IPS-20b (cell line): ENCODE measurements at regions not wholly inside any gene's neighbourhood (a gene's known extent, or its start where the extent isn't known, plus 50 kb on each side); places are given as distances from the start of the nearest gene placed in this dataset.

Source experiments
- H3K27ac ChIP-seq: one replicate; pipeline ENCODE4 v1.5.1; 2013; ENCODE audit warnings: low read length
- H3K27me3 ChIP-seq: 2 replicates; pipeline ENCODE4 v1.6.1; 2013; ENCODE audit warnings: mild to moderate bottlenecking, low read length, inconsistent platforms; ENCODE audit not compliant: insufficient read depth
- H3K36me3 ChIP-seq: 2 replicates; pipeline ENCODE4 v1.6.1; 2013; ENCODE audit warnings: low read depth, mild to moderate bottlenecking, inconsistent platforms, low read length, moderate library complexity; ENCODE audit not compliant: insufficient read depth
- H3K4me1 ChIP-seq: 2 replicates; pipeline ENCODE4 v1.6.1; 2013; ENCODE audit warnings: mild to moderate bottlenecking, control low read depth, inconsistent platforms, low read length, moderate library complexity; ENCODE audit not compliant: insufficient read depth
- H3K4me3 ChIP-seq: 2 replicates; pipeline ENCODE4 v1.5.1; 2013; ENCODE audit warnings: mild to moderate bottlenecking, low read length, inconsistent platforms
- H3K9ac ChIP-seq: 2 replicates; pipeline ENCODE4 v1.6.1; 2013; ENCODE audit warnings: low read depth, mild to moderate bottlenecking, inconsistent platforms, low read length, moderate library complexity
- H3K9me3 ChIP-seq: 2 replicates; pipeline ENCODE4 v1.6.1; 2013; ENCODE audit warnings: mild to moderate bottlenecking, low read depth, low read length, inconsistent platforms; ENCODE audit not compliant: insufficient read depth

DNA sequence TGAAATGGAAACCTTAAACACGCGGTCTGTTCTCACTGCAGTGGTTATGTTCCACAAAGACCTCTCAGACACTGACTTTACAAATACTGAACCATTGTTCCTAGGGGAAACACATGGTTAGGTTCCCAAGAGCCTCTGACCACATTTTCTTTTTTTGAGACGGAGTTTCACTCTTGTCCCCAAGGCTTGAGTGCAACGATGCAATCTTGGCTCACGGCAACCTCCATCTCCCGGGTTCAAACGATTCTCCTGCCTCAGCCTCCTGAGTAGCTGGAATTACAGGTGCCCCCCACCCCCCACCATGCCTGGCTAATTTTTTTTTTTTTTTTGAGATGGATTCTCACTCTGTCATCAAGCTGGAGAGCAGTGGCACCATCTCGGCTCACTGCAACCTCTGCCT lies 179.7 kb downstream of the RBFOX3 start:
- Histone ChIP-seq H3K9me3 (no peaks in the 10 kb centered on the region), H3K9ac (no peak overlapping the region), H3K27ac (no peak overlapping the region), H3K4me1 (no peaks in the 10 kb centered on the region), H3K27me3 (no peaks in the 10 kb centered on the region), H3K36me3 (no peaks in the 10 kb centered on the region), H3K4me3 (no peak overlapping the region)

- H3K9ac ChIP-seq: no peak overlapping the region
- no peaks in the 10 kb centered on the region for H3K9me3 ChIP-seq
- no peaks in the 10 kb centered on the region for H3K27me3 ChIP-seq
- H3K4me1 ChIP-seq: no peaks in the 10 kb centered on the region
- no peak overlapping the region for H3K4me3 ChIP-seq
- no peak overlapping the region for H3K27ac ChIP-seq
- H3K36me3 ChIP-seq: no peaks in the 10 kb centered on the region
Measured at GRCh38 chr17:79429864-79430494, 180.9 kb downstream of the RBFOX3 start.

GRCh38 chr17:79428988-79429387 lies 181.9 kb downstream of the RBFOX3 start:
- Histone ChIP-seq H3K36me3 (no peaks in the 10 kb centered on the region), H3K27me3 (no peaks in the 10 kb centered on the region), H3K9me3 (no peaks in the 10 kb centered on the region), H3K9ac (no peak overlapping the region), H3K4me3 (no peak overlapping the region), H3K4me1 (no peaks in the 10 kb centered on the region), H3K27ac (no peak overlapping the region)

- Histone ChIP-seq H3K9me3 (no peaks in the 10 kb centered on the region), H3K27me3 (no peaks in the 10 kb centered on the region), H3K4me3 (no peak overlapping the region)
Measured at GRCh38 chr17:79427621-79428539, 183.0 kb downstream of the RBFOX3 start.

GRCh38 chr17:79425686-79426085 lies 185.2 kb downstream of the RBFOX3 start:
- no peaks in the 10 kb centered on the region for H3K4me1 ChIP-seq
- no peak overlapping the region; the same call in 1 of the 2 replicates for H3K9ac ChIP-seq
- H3K9me3 ChIP-seq: no peaks in the 10 kb centered on the region
- H3K27me3 ChIP-seq: no peaks in the 10 kb centered on the region
- no peaks in the 10 kb centered on the region for H3K36me3 ChIP-seq
- no peak overlapping the region for H3K4me3 ChIP-seq
- no peak overlapping the region for H3K27ac ChIP-seq

More at GRCh38 chr17:79427621-79428539, 183.0 kb downstream of the RBFOX3 start:
- Histone ChIP-seq H3K36me3 (no peaks in the 10 kb centered on the region), H3K27ac (no peak overlapping the region), H3K9ac (no peak overlapping the region), H3K4me1 (no peaks in the 10 kb centered on the region)

- Histone ChIP-seq H3K27ac (no peak overlapping the region), H3K9ac (no peak overlapping the region), H3K9me3 (no peaks in the 10 kb centered on the region), H3K4me1 (0 out of 2 replicates have a peak, but pooled peaks cover 4% of the 10 kb centered on the region), H3K27me3 (no peaks in the 10 kb centered on the region), H3K36me3 (no peaks in the 10 kb centered on the region), H3K4me3 (no peak overlapping the region)
Measured at GRCh38 chr17:79424471-79425185, 186.2 kb downstream of the RBFOX3 start.

GRCh38 chr17:79423811-79424465 lies 186.9 kb downstream of the RBFOX3 start:
- Histone ChIP-seq H3K9me3 (no peaks in the 10 kb centered on the region), H3K27ac (no peak overlapping the region), H3K9ac (no peak overlapping the region), H3K4me1 (0 out of 2 replicates have a peak, but pooled peaks cover 4% of the 10 kb centered on the region), H3K4me3 (no peak overlapping the region), H3K36me3 (no peaks in the 10 kb centered on the region), H3K27me3 (no peaks in the 10 kb centered on the region)

DNA sequence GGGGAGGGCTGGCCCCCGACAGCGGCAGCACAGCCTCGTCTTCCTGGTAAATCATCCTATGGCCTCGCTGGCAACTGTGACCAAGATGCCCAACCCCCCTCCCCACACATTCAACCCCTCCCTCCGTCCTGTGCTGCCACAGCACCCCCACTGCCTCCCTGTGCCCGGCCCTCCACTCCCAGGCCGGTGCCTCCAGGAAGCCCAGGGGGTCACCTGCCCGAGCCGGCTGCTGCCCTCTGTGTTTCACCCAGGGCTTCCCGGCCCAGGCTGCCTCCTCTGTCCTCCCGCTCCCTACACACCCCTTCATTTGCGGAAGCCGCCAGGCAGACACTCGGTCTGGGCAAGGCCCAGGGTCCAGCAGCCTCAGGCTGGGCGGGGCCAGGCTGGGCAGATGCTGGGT lies 188.6 kb downstream of the RBFOX3 start:
- Histone ChIP-seq H3K27me3 (0 out of 2 replicates have a peak, but pooled peaks cover 5% of the 10 kb centered on the region), H3K9ac (no peak overlapping the region), H3K36me3 (no peaks in the 10 kb centered on the region), H3K9me3 (no peaks in the 10 kb centered on the region), H3K4me3 (no peak overlapping the region), H3K27ac (no peak overlapping the region), H3K4me1 (0 out of 2 replicates have a peak, but pooled peaks cover 4% of the 10 kb centered on the region)

DNA sequence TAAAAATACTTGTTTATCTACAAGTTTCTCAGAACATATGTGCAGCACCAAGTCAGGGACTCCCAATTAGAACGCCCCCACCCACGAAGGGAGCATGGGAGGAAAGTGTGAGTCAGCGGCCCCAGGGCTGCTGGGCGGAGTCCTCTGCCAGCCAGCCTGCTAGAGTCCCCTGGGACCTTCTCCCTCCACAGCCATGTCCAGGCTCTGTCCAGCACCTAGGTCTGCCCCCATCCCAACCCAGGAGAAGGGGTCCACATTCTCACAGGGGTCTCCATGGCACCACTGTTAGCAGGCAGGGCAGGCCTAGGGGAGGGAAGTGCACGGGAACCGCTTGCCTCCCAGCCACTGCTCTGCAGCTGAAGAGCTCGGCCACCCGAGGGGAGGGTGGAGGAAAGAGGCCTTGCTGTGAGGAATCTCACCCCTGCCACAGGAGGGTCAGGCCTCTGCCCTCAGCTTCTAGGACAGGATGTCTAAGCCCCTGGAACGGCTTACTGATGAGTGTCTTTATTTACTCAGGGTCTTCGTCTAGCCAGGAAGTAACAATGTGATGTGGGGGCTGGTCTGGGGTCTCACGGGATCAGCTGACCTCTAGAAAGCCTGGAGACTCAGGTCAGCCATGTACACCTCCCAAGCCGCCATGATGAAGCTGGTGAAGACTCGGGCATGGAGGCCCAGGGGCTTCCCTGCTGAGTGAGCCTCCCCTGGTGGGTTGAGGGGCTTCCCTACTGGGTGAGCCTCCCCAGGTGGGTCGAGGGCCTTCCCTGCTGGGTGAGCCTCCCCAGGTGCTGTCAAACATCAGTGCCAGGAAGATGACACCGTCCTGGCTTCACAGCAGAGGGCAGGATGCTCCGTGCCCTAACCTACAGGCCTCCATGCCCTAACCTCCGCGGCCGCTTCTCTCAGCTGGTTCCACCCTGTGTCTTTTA lies 190.3 kb downstream of the RBFOX3 start:
- Histone ChIP-seq H3K27ac (no peak overlapping the region), H3K4me1 (0 out of 2 replicates have a peak, but pooled peaks cover 4% of the 10 kb centered on the region), H3K4me3 (no peak overlapping the region), H3K27me3 (0 out of 2 replicates have a peak, but pooled peaks cover 5% of the 10 kb centered on the region), H3K9ac (no peak overlapping the region), H3K9me3 (no peaks in the 10 kb centered on the region), H3K36me3 (no peaks in the 10 kb centered on the region)

- Histone ChIP-seq H3K9ac (no peak overlapping the region), H3K27me3 (0 out of 2 replicates have a peak, but pooled peaks cover 5% of the 10 kb centered on the region), H3K4me1 (0 out of 2 replicates have a peak, but pooled peaks cover 4% of the 10 kb centered on the region), H3K36me3 (no peaks in the 10 kb centered on the region), H3K27ac (no peak overlapping the region), H3K4me3 (no peak overlapping the region), H3K9me3 (no peaks in the 10 kb centered on the region)
Measured at GRCh38 chr17:79417476-79417988, 193.3 kb downstream of the RBFOX3 start.
